HL-60 (cell line): ENCODE measurements at regions not wholly inside any gene's neighbourhood (a gene's known extent, or its start where the extent isn't known, plus 50 kb on each side); places are given as distances from the start of the nearest gene placed in this dataset.

Experiments
- CTCF ChIP-seq: IDR thresholded peaks from one replicate; pipeline ENCODE4 v1.5.1; 2011; ENCODE audit warnings: low read length, control low read depth, inconsistent platforms; ENCODE audit not compliant: insufficient read depth
- GABPA ChIP-seq: IDR thresholded peaks from 2 replicates; pipeline ENCODE4 v1.6.1; 2012; ENCODE audit warnings: low read depth
- POLR2AphosphoS5 ChIP-seq: IDR thresholded peaks from 2 replicates; pipeline ENCODE4 v1.6.1; 2012; ENCODE audit warnings: low read depth
- REST ChIP-seq: IDR thresholded peaks from 2 replicates; pipeline ENCODE4 v1.6.1; 2012; ENCODE audit warnings: low read depth; ENCODE audit not compliant: insufficient replicate concordance

GRCh38 chr6:99120641-99121040, 172.9 kb upstream of the FBXL4 start:
- no peak for TF ChIP-seq CTCF
- TF ChIP-seq REST, result no peak
- no peak for TF ChIP-seq GABPA
- no peak for TF ChIP-seq POLR2AphosphoS5
